KBM-7 (cell line): ENCODE measurements at regions not wholly inside any gene's neighbourhood (a gene's known extent, or its start where the extent isn't known, plus 50 kb on each side); places are given as distances from the start of the nearest gene placed in this dataset.
"Not testable (repeated sequence)": the region's sequence is repeated elsewhere in the genome, so short reads cannot be mapped to it uniquely, and the experiment has no call there.

Source experiments
- DNase-seq: peaks from one replicate; pipeline ENCODE4 v3.0.0-alpha.2; 2015
- in situ Hi-C: fragments of 300-500 bp; cut with MboI; formaldehyde crosslinking; loops from 2 replicates; pipeline ENCODE4 v1.14.3; 2020; ENCODE audit warnings: low sequenced_read_pairs, low pct_unique_long_range_greater_than_20kb, mixed read lengths

DNA sequence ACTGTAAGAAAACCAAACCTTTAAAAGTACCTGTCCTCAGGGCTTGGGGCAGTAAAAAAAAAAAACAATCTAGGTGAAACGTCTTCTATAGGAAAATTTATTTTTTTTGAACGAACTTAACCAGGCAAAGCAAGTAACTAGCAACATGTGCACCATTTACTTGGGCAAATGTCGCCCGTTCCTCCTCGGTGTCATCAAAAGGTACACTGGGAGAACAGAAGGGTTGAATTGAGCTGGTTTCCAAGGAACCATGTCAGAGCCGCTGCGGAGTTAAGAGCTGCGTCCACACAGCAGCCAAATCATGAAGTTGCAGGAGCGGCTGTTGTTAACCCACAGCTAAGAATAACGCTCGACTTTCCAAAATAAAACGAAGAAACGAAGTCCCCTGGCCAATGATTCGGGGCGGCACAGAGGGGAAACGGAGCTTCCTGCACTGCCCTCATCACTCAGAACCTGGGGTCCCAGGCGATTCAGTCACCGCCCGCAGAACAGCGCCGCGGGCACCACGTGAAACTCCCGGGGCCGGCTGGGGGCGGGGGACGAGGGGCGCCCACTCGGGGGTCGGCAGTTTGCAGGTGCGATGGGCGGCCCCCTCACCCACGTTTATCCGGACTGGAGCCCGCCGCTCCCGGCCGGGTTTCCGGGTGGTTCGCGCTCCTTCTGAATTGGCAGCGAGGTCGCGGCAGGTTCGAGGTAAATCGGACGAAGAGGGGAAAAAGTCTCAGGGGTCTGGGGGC, 53.6 kb upstream of the PLGLB1 start:
- DNase-seq = peak; percentile 23
- in situ Hi-C loops = not testable (repeated sequence)

DNA sequence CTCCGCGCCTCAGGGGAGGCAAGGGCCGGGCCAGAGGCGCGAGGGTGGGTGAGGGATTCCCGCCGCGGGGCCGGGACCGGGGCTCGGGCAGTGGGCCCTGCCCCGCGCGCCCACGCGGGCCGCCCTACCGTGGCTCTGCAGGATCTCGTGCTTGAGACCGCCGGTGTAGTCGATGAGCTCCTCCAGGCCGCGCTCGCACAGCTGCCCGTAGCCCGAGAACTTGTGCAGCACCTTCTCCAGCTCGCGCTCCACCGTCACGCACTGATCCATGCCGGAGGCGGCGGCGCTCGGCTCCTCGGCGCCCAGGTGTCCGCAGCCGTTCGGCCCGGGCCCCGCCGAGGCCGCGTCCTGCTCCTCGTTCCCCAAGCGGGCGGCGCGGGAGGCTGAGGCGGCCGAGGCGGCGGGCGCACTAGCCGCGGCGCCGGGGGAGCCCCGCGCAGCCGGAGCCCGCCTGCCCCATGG, 54.2 kb upstream of the PLGLB1 start:
- in situ Hi-C loops = not testable (repeated sequence)
- DNase-seq = peak; percentile 36

DNA sequence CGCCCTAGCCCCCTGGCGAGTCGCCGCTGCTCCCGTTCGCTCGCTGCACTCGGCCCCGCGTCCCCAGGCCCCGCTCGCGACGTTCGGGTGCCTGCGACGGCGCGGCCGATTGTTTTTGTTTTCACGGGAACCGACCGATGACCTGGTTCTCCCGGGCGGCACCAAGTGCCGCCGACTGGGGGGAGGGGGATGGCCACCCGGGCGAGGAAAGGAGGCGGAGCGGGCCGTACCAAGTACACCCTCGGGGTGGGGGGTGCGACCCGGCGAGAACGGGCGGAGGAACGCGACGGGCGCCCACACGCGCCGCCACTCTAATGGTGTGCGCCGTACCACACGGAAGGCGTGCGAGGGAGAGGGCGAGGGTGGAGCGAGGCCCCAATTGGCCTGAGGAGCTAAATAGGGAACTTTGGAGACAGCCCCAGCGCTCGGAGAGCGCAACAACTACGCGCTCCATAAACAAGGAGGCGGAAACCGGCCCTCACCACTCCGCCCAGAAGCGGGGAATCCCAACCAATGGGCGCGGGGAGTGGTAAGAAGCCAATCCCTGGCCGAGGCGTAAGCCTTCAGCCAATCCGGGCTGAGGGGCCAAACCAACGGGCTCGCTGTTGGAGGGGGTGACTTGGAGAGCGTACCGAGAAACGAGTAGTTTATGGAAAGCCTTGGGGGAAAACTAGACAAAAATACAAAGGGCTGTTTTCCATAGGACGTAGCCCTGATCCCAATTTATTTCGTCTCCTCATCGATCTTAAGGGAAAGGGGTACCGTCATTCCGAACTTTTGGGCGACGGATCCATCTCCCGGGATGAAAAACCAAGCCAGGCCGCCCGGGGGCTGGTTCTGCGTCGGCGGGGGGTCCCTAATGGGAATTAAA, 54.8 kb upstream of the PLGLB1 start:
- DNase-seq = peak; percentile 93
- in situ Hi-C loops = not testable (repeated sequence)

DNA sequence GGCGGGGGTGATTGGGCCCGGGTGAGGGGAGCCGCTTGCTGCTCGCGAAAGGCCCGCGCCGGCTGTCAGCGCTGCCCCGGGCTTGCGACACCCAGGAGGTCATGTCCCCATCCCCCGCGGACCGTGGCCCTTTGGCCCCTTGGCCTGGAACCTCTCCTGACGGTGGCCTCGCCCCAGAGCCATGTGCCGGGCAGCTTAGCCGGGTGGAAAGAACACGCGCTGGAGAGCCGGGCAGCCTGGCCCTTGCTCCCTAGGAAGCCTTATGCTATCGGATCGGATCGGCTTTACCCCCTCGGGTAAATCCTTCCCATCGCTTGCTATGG, 55.4 kb upstream of the PLGLB1 start:
- DNase-seq, in situ Hi-C loops: not testable (repeated sequence)

DNA sequence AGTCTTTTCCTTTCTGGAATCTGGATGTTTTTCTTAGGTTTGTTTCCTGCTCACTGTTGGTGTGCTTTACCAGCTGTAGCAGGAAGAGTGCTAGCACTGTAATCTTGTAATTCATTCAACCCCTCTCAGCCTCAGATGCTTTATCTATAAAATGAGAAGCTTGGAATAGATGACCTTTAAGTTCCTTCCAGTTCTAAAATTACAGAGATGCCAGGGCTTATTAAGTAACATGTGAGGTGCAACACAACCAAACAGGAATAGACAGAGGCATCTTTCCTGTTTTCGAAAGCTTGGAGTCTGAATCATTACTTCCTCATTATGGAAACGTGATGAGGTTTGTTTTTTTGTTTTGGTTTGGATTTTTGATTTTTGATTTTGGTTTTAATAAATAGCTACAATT, 60.1 kb upstream of the PLGLB1 start:
- in situ Hi-C loops, DNase-seq: not testable (repeated sequence)

DNA sequence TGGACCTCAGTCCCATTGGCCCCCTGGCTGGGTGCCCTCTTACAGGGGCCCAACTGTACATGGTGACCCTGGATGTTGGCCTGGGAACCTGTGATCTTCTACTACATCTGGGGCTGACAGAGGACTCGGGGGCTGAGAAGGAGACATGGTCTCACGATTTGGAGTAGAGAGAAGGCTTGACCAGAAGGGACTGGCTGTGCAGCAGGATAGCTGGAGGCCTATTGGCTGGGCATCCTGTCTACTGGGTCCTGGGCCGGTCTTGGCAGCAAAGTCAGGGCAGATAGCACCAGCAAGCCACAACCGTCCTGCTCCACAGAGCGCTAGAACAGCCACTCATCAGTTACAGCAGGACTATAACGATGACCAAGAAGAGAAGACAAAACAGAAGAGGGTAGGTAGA, 66.4 kb upstream of the PLGLB1 start:
- in situ Hi-C loops, DNase-seq: not testable (repeated sequence)

DNA sequence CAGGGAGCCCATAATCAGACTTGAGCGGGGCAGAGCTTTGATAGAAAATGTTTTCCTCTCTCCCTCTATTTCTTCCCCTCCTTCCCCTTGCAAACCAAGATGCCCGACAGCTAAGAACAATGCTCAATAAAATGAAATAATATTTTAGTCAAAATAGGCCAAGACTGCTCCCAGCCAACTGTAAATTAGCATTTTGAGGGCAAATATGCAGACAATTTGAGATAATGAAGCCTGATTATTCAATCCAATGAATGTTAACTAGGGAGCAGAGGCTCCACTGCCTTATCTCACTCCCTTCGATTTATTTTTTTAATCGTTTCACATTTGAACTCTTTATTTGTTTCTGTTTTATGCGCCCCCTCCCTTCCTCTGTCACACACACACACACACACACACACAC, 67.8 kb upstream of the PLGLB1 start:
- DNase-seq, in situ Hi-C loops: not testable (repeated sequence)

DNA sequence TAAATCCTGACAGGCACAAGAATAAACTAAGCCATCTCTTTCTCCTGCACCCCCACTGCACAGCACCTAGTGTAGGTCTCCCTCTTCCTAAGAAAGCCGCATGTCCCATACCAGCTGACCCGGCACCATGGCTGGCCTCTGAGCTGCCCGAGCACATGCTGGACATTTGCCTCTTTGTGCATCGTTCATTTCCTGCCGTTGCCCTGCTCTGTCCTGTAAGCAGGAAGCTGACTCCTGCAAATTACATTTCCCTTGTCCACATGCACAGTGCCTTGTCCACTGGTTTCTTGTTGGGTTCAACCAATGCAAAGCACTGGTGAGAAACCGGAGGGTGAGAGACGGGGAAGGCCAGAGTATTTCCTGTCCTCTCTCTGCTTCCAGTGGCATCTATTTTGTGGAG, 71.6 kb upstream of the PLGLB1 start:
- in situ Hi-C loops, DNase-seq: not testable (repeated sequence)

DNA sequence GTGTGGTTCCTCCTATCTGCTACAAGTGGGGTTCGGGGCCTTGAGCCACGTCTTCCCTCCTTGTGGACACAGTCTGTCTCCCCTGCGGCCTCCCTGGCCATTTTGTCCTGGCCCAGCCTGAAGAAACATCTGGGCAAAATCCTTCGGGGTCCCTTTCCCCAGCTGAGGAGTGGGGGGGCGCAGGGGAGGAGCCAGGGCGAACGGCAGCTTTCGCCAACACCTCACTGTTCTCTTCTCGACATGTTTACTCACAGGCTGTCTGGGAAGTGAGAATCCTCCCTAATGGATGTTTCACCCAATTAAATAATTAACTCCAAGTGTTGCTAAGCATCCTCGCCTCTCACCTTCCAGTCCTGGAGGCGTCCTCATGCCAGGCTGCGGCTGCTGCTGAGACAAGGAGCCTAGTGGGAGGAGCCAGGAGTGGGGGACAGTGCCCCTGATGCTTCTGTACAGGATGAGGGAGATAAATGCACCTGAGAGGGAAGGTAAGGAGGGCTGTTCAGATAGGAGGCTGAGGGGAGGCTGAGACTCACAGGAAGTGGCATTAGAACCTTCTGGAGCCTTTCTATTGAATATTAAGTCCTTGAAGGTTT, 72.4 kb upstream of the PLGLB1 start:
- in situ Hi-C loops, DNase-seq: not testable (repeated sequence)

DNA sequence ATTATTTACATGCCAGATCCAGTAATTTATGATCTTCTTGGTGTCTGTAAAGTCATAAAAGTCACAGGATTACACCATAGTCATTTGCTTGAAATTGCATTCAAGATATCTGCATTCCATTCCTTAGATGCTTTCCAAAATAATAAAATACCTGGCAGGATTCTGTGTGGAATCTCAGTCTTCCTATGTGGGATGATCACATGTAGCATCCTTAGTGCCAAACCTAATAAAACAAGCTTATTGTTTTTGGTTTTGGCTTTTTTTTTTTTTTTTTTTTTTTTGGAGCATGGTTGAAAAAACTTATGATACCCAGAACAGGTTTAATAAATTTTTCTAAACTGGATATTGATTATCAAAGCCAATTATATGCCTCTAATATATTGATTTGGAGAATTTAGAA, 74.2 kb upstream of the PLGLB1 start:
- DNase-seq, in situ Hi-C loops: not testable (repeated sequence)

DNA sequence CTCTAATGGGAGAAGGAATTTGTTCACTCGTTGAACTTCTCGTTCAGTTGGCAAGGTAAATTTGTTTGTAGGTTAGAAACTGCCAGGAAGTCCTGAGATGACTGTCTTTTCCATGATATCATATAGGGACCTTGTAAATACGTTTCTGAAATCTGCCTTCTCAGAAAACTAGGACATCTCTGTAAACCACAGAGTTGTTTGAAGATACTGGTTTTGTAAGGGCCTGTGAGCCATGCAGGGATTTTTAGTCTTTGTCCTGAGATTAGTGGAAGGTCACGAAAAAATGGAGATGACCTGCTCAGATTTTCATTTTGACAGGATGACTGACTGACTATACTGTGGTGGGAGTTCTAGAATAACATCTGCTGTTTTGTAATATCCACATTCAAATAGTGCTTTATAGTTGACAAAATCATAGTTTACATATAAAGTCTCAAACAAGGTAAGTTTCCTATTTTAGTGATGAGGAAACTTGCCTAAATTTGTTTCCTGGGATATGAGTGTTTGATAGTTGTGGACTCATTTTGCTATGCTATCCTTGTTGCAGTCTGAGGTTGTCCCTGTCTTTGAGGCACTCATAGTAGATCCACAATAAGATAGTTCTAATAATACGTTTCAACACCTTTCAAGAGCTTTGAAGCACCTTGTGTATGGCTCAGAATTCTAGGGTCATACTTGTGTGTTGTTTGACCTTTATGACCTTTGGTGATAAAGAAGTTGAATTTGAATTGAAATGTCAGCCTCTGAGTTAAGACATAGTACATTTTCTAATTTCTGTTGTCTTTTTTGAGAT, 107.3 kb upstream of the PLGLB1 start:
- DNase-seq, in situ Hi-C loops: not testable (repeated sequence)

DNA sequence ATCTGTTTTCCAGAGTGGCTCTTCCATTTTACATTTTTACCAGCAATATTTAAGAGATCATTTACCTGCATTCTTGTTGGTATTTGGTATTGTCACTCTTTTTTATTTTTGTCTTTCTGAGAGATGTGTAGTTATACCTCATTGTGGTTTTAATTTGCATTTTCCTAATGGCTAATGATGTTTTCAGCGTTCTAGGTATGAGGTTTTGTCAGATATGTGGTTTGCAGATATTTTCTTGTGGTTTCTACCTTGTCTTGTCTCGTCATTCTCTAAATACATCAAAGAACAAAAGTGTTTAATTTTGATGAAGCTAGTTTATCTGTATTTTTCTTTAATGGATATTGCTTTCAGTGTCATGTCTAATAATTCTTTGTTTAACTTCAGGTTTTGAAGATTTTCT, 110.9 kb upstream of the PLGLB1 start:
- in situ Hi-C loops, DNase-seq: not testable (repeated sequence)

DNA sequence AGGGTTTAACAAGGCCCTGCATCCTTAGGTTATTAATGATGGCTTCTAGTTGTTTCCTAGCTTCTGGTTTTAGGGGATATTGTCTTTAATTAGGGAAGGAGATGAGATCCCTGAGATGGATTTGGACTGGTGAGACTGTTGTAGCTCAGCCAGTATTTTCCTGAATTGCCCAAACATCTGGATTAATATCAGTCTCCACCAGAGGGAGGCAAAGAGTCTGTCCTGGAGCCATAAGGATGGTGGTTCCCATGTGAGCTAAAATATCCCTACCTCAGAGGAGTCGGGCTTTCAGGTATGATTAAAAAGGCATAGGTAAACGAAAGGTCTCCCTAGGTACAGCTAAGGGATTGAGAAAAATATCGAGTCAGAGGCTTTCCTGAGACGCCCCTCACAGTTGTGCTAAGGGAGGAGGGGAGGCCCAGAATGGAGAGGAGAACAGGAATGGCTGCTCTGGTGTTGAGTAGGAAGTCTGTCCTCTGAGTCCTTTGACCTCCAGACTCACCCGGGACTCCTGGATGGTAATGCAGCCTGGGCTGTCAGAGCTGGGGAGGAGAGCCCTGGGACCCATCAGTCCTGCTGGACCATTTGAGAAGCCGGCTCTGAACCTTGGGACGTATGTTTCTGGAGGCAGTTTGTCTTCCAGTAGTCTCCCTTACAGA, 130.3 kb upstream of the PLGLB1 start:
- DNase-seq, in situ Hi-C loops: not testable (repeated sequence)

DNA sequence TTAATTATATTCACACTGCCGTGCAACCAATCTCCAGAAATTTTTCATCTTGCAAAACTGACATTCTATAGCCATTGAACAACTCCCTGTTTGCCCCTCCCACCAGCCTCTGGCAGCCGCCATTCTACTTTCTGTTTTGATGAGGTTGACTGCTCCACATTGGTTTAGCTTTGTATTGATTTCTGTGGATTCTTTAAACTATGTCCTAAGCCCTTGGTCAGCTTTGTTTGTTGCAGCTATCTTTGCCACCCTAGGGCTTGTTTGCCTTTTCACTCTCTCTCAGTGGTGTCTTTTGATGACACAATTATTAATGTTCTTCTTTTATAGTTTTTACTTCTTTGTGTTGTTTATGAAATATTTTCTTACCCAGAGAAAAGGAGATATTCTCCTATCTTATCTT, 152.8 kb upstream of the PLGLB1 start:
- in situ Hi-C loops = not testable (repeated sequence)

DNA sequence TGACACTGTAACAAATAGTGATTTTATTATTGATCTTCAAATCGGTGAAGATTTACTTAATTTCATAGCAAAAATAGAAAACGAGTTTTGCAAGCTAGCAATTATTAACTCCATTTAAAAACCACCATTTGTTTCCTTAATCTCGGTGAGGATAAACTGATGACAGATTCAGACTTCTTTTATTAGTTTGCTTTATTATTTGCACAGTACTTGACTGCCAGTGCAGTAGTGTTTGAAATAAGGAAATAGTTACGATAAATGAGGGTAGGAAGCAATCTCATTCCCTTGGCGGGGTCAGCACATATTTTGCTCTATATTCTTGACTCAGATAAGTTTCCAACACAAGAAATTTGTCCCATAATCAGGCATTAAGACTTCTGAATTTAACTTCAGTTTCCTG, 161.7 kb upstream of the PLGLB1 start:
- DNase-seq, in situ Hi-C loops: not testable (repeated sequence)

More for the DNA sequence above, 152.8 kb upstream of the PLGLB1 start:
- DNase-seq = not testable (repeated sequence)

DNA sequence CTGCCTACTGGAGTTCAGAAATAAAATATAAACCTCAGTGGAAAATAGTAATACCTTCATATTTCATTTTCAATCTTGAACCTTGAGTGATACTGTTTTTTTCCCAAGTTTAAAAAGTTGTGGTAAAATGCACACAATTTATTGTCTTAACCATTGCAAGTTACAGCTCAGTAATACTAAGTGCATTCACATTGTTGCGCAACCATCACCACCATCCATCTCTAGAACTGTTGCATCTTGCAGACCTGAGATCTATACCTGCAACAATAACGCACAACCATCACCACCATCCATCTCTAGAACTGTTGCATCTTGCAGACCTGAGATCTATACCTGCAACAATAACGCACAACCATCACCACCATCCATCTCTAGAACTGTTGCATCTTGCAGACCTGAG, 162.6 kb upstream of the PLGLB1 start:
- DNase-seq, in situ Hi-C loops: not testable (repeated sequence)

DNA sequence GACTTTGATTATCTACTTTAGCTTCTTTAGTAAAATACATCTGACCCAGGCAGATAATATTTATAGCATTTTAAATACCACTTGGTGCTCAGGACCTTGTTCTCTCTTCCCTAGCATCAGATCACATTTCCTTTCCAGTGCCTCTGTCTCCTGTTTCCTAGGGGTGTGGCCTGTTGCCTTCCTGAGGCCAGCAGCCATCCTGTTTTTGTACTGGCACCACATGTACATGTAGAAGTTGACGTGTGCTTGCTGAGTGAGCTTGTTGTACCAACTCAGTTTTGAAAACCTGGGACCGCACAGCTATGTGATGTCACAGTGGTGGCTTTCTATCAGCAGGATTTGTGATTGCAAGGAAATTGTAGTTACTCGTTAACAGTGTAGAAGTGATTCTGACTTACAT, 167.6 kb upstream of the PLGLB1 start:
- in situ Hi-C loops, DNase-seq: not testable (repeated sequence)

DNA sequence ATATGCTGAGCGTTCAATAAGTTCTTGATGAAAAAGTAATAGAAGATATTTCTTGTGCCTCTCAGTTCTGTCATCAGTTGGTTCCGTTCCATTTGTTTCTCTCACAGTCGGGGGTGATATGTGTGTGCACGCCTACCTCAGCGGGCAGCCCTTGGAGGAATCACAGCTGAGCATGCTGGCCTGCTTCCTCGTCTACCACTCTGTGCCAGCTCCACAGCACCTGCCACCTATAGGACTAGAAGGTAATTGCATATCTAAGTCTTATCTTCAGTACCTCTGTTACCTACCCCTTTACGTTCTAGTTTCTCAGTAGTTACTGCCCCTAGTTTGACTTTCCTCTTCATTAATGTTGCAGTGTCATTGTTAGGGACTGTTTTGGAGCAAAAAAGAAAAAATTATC, 171.7 kb upstream of the PLGLB1 start:
- in situ Hi-C loops, DNase-seq: not testable (repeated sequence)
